ENCODE measurements at regions not wholly inside any gene's neighbourhood (a gene's known extent, or its start where the extent isn't known, plus 50 kb on each side); places are given as distances from the start of the nearest gene placed in this dataset.
"Not testable (repeated sequence)": the region's sequence is repeated elsewhere in the genome, so short reads cannot be mapped to it uniquely, and the experiment has no call there.

GRCh38 chrX:40530509-40530908 lies 50.3 kb upstream of the ATP6AP2 start:
- Mint-ChIP-seq H3K27me3 (ENCODE audit: low read depth, poor library complexity) (peaks cover 20% of the 10 kb centered on the region), H3K36me3 (ENCODE audit: low read depth) (no peaks in the 10 kb centered on the region), H3K4me3 (peak overlapping the region; percentile 60), H3K9me3 (peaks cover 49% of the 10 kb centered on the region), H3K27ac (peak overlapping the region; percentile 95), H3K4me1 (peaks cover 36% of the 10 kb centered on the region)
- TF ChIP-seq CTCF (IDR thresholded peaks at IDR 0.05): no peak
- peak; percentile 15 for DNase-seq

GRCh38 chrX:40527543-40527942 lies 53.2 kb upstream of the ATP6AP2 start:
- H3K4me1 Mint-ChIP-seq: peaks cover 31% of the 10 kb centered on the region
- no peak for TF ChIP-seq CTCF (IDR thresholded peaks at IDR 0.05)
- H3K36me3 Mint-ChIP-seq (ENCODE audit: low read depth): no peaks in the 10 kb centered on the region
- peaks cover 20% of the 10 kb centered on the region for H3K27me3 Mint-ChIP-seq (ENCODE audit: low read depth, poor library complexity)
- H3K4me3 Mint-ChIP-seq: no peak overlapping the region
- H3K27ac Mint-ChIP-seq: no peak overlapping the region
- H3K9me3 Mint-ChIP-seq: peaks cover 56% of the 10 kb centered on the region
- DNase-seq: no peak

GRCh38 chrX:40526412-40526811 lies 54.4 kb upstream of the ATP6AP2 start:
- no peak overlapping the region for H3K27ac Mint-ChIP-seq
- no peak overlapping the region for H3K4me3 Mint-ChIP-seq
- no peak for TF ChIP-seq CTCF (IDR thresholded peaks at IDR 0.05)
- no peak for DNase-seq
- H3K36me3 Mint-ChIP-seq (ENCODE audit: low read depth): no peaks in the 10 kb centered on the region
- peaks cover 59% of the 10 kb centered on the region for H3K9me3 Mint-ChIP-seq
- H3K27me3 Mint-ChIP-seq (ENCODE audit: low read depth, poor library complexity): peaks cover 20% of the 10 kb centered on the region
- peaks cover 27% of the 10 kb centered on the region for H3K4me1 Mint-ChIP-seq

- H3K36me3 Mint-ChIP-seq (ENCODE audit: low read depth); DNase-seq; H3K4me3 Mint-ChIP-seq; H3K27ac Mint-ChIP-seq: not testable (repeated sequence)
- Mint-ChIP-seq H3K4me1 (peaks cover 27% of the 10 kb centered on the region), H3K27me3 (ENCODE audit: low read depth, poor library complexity) (peaks cover 20% of the 10 kb centered on the region), H3K9me3 (peaks cover 61% of the 10 kb centered on the region)
Observed at GRCh38 chrX:40525901-40526300, 54.9 kb upstream of the ATP6AP2 start.

- Mint-ChIP-seq H3K4me3 (no peak overlapping the region), H3K36me3 (ENCODE audit: low read depth) (no peaks in the 10 kb centered on the region), H3K27me3 (ENCODE audit: low read depth, poor library complexity) (peaks cover 19% of the 10 kb centered on the region), H3K9me3 (peaks cover 62% of the 10 kb centered on the region), H3K4me1 (peaks cover 21% of the 10 kb centered on the region), H3K27ac (no peak overlapping the region)
- DNase-seq: no peak
- TF ChIP-seq CTCF (IDR thresholded peaks at IDR 0.05): no peak
Observed at GRCh38 chrX:40524423-40524822, 56.3 kb upstream of the ATP6AP2 start.

GRCh38 chrX:40523852-40524251 lies 56.9 kb upstream of the ATP6AP2 start:
- peaks cover 19% of the 10 kb centered on the region for H3K4me1 Mint-ChIP-seq
- peaks cover 57% of the 10 kb centered on the region for H3K9me3 Mint-ChIP-seq

More at GRCh38 chrX:40523852-40524251, 56.9 kb upstream of the ATP6AP2 start:
- DNase-seq: no peak
- TF ChIP-seq CTCF (IDR thresholded peaks at IDR 0.05): no peak
- H3K27me3 Mint-ChIP-seq (ENCODE audit: low read depth, poor library complexity): peaks cover 18% of the 10 kb centered on the region
- H3K4me3 Mint-ChIP-seq: no peak overlapping the region
- no peak overlapping the region for H3K27ac Mint-ChIP-seq
- no peaks in the 10 kb centered on the region for H3K36me3 Mint-ChIP-seq (ENCODE audit: low read depth)

Data from nephron progenitor cell (in vitro differentiated cells).